Kasumi-1 (cell line): ENCODE measurements at regions not wholly inside any gene's neighbourhood (a gene's known extent, or its start where the extent isn't known, plus 50 kb on each side); places are given as distances from the start of the nearest gene placed in this dataset.
"Not testable (repeated sequence)": the region's sequence is repeated elsewhere in the genome, so short reads cannot be mapped to it uniquely, and the experiment has no call there.

Experiments used
- DNase-seq, 2 experiments: peaks; one replicate each; lab custom pipeline; 2025; lab: John Stamatoyannopoulos, UW

- DNase-seq, result no peak
Measured at GRCh38 chr15:79659691-79660090, 227.6 kb downstream of the MINAR1 start.

- DNase-seq, result no peak
Measured at GRCh38 chr15:79661411-79661810, 229.3 kb downstream of the MINAR1 start.

- DNase-seq, result peak in 1 of 2 experiments; percentile 0
Measured at GRCh38 chr15:79673416-79674123, 223.2 kb downstream of the MTHFS start.

- DNase-seq, result no peak
Measured at GRCh38 chr15:79674124-79674465, 222.7 kb downstream of the MTHFS start.

GRCh38 chr15:79675982-79676381 is 220.8 kb downstream of the MTHFS start:
- DNase-seq, result no peak

GRCh38 chr15:79676621-79677020 is 220.2 kb downstream of the MTHFS start:
- DNase-seq, result no peak

GRCh38 chr15:79677241-79677640 is 219.6 kb downstream of the MTHFS start:
- no peak for DNase-seq

- no peak for DNase-seq
Measured at GRCh38 chr15:79678032-79678701, 218.6 kb downstream of the MTHFS start.

GRCh38 chr15:79680720-79681119 is 216.1 kb downstream of the MTHFS start:
- DNase-seq, result no peak

- no peak for DNase-seq
Measured at GRCh38 chr15:79682285-79682684, 214.5 kb downstream of the MTHFS start.

GRCh38 chr15:79682851-79683288 is 213.9 kb downstream of the MTHFS start:
- DNase-seq, result no peak

- no peak for DNase-seq
Measured at GRCh38 chr15:79689030-79689429, 207.8 kb downstream of the MTHFS start.

GRCh38 chr15:79700951-79701480 is 195.8 kb downstream of the MTHFS start:
- no peak for DNase-seq

GRCh38 chr15:79702621-79703020 is 194.2 kb downstream of the MTHFS start:
- no peak for DNase-seq

GRCh38 chr15:79721256-79721655 is 175.6 kb downstream of the MTHFS start:
- no peak for DNase-seq

GRCh38 chr15:79724312-79724711 is 172.5 kb downstream of the MTHFS start:
- no peak for DNase-seq

- no peak for DNase-seq
Measured at GRCh38 chr15:79724804-79725203, 172.0 kb downstream of the MTHFS start.

GRCh38 chr15:79728867-79729266 is 167.9 kb downstream of the MTHFS start:
- no peak for DNase-seq

GRCh38 chr15:79736435-79737000 is 160.3 kb downstream of the MTHFS start:
- DNase-seq, result no peak

GRCh38 chr15:79738143-79738542 is 158.7 kb downstream of the MTHFS start:
- DNase-seq, result no peak

GRCh38 chr15:79740561-79740960 is 156.3 kb downstream of the MTHFS start:
- no peak for DNase-seq

- no peak for DNase-seq
Measured at GRCh38 chr15:79743032-79743431, 153.8 kb downstream of the MTHFS start.

- DNase-seq, result not testable (repeated sequence)
Measured at GRCh38 chr15:79744485-79744884, 152.3 kb downstream of the MTHFS start.
